Gastrocnemius medialis (tissue), 4 donors: ENCODE measurements at regions not wholly inside any gene's neighbourhood (a gene's known extent, or its start where the extent isn't known, plus 50 kb on each side); places are given as distances from the start of the nearest gene placed in this dataset.

Experiments used
- ATAC-seq, 2 donors: fragments of 150-250 bp; one replicate each; pipeline ENCODE4 v1.9.1; 2016
- DNase-seq, 2 donors: peaks; one replicate each; pipeline ENCODE4 v3.0.0-alpha.2; 2019
- H3K27ac ChIP-seq, 4 donors: fragments of 200-600 bp; sonication (generic); 1 replicate in 1 of 4; 2 replicates in 3 of 4; pipeline ENCODE4 v1.5.1; 2016 to 2018; ENCODE audit warnings: mild to moderate bottlenecking in 2 of 4, moderate library complexity in 1 of 4
- H3K27me3 ChIP-seq, 3 donors: fragments of 200-600 bp; sonication (generic) in 2 of 3; 1 replicate in 1 of 3; 2 replicates in 2 of 3; pipeline versions ENCODE4 v1.5.1 to v1.6.0; 2016 to 2019; ENCODE audit warnings: mild to moderate bottlenecking in 1 of 3, moderate library complexity in 1 of 3
- H3K36me3 ChIP-seq, 2 donors: fragments of 200-600 bp; sonication (generic) in 1 of 2; one replicate each; pipeline ENCODE4 v1.5.1; 2017 to 2018
- H3K4me1 ChIP-seq, 2 donors: fragments of 200-600 bp; sonication (generic) in 1 of 2; one replicate each; pipeline ENCODE4 v1.5.1; 2016 to 2017; ENCODE audit warnings: mild to moderate bottlenecking in 2 of 2
- H3K4me3 ChIP-seq, 4 donors: fragments of 200-600 bp; sonication (generic) in 3 of 4; 1 replicate in 1 of 4; 2 replicates in 3 of 4; pipeline ENCODE4 v1.5.1; 2016 to 2019; ENCODE audit warnings: mild to moderate bottlenecking in 2 of 4
- H3K9me3 ChIP-seq, 3 donors: fragments of 200-600 bp; sonication (generic) in 2 of 3; 1 replicate in 1 of 3; 2 replicates in 2 of 3; pipeline ENCODE4 v1.5.1; 2016 to 2019
- POLR2A ChIP-seq, 2 donors: fragments of 450-650 bp; IDR thresholded peaks; one replicate each; pipeline ENCODE4 v1.6.1; 2017; ENCODE audit warnings: antibody characterized with exemption in 2 of 2, mild to moderate bottlenecking in 2 of 2, moderate library complexity in 2 of 2
- in situ Hi-C, 4 donors: fragments of 200-750 bp; cut with MboI; loops; one replicate each; pipeline versions ENCODE4 v1.15.0 to v1.8.0; 2017; ENCODE audit warnings: low sequenced_read_pairs in 4 of 4
- intact Hi-C: fragments of 100-400 bp; cut with DNase I; formaldehyde crosslinking; loops from one replicate; pipeline ENCODE4 v1.15.1; 2023; ENCODE audit warnings: low total_unique reads
- TF ChIP-seq, protein P1 (sequence below), 5 experiments: fragments of 450-650 bp in 3 of 5; fragments of 200-600 bp in 2 of 5; sonication (generic) in 2 of 5; IDR thresholded peaks in 4 of 5; conservative IDR thresholded peaks in 1 of 5; 1 replicate in 4 of 5; 2 replicates in 1 of 5; pipeline ENCODE4 v1.5.1; 2016 to 2019; ENCODE audit warnings: antibody characterized with exemption in 5 of 5, mild to moderate bottlenecking in 3 of 5, moderate library complexity in 3 of 5

DNA sequence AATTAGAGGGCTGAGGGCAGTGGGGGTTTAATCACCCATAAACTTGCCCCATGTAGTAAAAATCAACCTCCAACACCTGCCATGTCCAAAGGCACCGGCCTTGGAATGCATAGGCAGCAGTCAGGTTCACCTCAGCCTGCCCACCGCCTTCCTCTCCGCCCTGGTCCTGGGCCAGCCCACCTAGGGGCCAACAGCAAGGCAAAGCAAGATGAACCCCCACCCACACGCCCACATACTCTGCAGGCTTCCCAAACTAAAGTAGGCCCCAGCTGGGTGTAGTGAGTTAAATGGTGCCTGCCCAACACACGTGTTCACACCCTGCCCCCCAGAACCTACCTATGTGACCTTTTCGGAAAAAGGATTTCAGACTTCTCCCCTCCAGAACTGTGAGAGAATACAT, 92.9 kb upstream of the RAI14 start:
- Histone ChIP-seq H3K36me3 (no peaks in the 10 kb centered on the region), H3K9me3 (no peaks in the 10 kb centered on the region), H3K4me3 (no peak overlapping the region), H3K4me1 (no peaks in the 10 kb centered on the region), H3K27ac (no peak overlapping the region), H3K27me3 (no peaks in the 10 kb centered on the region)
- intact Hi-C loops, result no loop called here
- ATAC-seq (no peak), DNase-seq (no peak)
- TF ChIP-seq, protein P1, sequence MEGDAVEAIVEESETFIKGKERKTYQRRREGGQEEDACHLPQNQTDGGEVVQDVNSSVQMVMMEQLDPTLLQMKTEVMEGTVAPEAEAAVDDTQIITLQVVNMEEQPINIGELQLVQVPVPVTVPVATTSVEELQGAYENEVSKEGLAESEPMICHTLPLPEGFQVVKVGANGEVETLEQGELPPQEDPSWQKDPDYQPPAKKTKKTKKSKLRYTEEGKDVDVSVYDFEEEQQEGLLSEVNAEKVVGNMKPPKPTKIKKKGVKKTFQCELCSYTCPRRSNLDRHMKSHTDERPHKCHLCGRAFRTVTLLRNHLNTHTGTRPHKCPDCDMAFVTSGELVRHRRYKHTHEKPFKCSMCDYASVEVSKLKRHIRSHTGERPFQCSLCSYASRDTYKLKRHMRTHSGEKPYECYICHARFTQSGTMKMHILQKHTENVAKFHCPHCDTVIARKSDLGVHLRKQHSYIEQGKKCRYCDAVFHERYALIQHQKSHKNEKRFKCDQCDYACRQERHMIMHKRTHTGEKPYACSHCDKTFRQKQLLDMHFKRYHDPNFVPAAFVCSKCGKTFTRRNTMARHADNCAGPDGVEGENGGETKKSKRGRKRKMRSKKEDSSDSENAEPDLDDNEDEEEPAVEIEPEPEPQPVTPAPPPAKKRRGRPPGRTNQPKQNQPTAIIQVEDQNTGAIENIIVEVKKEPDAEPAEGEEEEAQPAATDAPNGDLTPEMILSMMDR (IDR thresholded peaks at IDR 0.05 in 4 of 5, conservative IDR thresholded peaks at IDR 0.05 in 1 of 5), result no peak
- TF ChIP-seq POLR2A (IDR thresholded peaks at IDR 0.05), result no peak
- in situ Hi-C loops, result no loop called here

DNA sequence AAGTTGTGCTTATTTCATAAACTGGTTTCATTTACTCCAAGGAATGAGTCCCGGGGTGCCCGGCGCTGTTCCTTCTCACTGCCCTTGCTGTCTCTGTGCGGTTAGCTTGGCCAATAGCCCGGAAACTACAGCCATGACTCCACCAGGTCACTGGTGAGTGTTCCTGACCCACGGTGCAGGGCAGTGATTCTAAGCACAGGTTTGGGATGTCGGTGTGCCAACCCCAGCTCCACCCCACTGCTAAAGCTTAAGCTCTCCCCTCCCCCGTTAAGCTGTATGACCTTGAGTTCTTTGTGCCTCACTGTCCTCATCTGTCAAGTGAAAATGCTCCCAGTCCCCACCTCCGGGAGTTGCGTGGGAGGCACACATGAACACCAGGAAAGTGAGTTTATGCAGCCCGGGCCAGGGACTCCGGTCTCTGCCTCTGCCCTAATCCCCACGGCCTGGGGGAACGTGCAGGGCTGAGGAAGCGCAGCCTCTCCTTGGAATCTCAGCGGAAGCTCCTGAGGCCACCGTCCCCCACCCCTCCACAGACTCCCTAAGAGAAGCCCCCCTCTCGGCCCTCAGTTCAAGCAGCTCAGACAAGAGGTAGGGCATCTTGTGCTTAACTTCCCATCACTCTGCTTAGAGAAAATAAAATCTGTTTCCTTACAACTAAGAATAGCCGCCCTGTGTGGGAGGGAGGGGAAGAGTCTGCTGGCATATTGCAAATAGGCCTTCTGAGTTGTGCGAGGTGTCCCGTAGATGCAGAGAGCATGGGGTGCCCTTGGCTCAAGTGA, 92.0 kb upstream of the RAI14 start:
- TF ChIP-seq, protein P1 (IDR thresholded peaks at IDR 0.05 in 4 of 5, conservative IDR thresholded peaks at IDR 0.05 in 1 of 5), result no peak
- no peak for TF ChIP-seq POLR2A (IDR thresholded peaks at IDR 0.05)
- in situ Hi-C loops (no loop called here), intact Hi-C loops (no loop called here)
- H3K9me3 ChIP-seq, result no peaks in the 10 kb centered on the region
- no peak overlapping the region for H3K4me3 ChIP-seq
- H3K27me3 ChIP-seq, result no peaks in the 10 kb centered on the region
- H3K4me1 ChIP-seq, result no peaks in the 10 kb centered on the region
- ATAC-seq, result no peak
- no peak for DNase-seq
- no peaks in the 10 kb centered on the region for H3K36me3 ChIP-seq
- H3K27ac ChIP-seq, result no peak overlapping the region

DNA sequence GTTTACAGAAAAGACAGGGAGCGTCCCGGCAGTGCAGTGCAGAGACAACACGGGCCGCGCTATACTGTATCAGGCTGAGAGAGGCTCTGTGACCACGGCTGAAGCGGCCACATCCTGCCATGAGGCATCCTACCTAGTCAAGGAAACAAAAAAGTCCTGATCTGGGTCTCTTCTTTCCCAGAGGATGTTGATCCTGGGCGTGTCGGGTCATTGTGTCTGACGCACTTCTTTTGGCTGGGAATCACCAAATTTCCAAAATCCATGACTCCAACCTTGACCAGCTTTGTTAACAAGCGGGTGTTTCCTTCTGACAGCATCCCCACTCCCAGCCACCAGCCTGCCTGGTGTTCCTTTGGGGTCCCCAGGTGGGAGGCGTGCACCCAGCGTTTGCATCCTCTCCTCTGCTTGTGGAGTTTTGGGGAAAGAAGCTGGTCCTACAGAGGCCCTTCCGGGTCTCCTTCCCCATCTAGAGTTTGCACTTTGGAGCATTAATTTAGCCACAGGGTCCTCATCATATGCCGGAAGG, 91.4 kb upstream of the RAI14 start:
- Histone ChIP-seq H3K9me3 (no peaks in the 10 kb centered on the region), H3K4me1 (no peaks in the 10 kb centered on the region), H3K4me3 (no peak overlapping the region), H3K27me3 (no peaks in the 10 kb centered on the region), H3K36me3 (no peaks in the 10 kb centered on the region), H3K27ac (no peak overlapping the region)
- in situ Hi-C loops (no loop called here), intact Hi-C loops (no loop called here)
- ATAC-seq, result no peak
- TF ChIP-seq POLR2A (IDR thresholded peaks at IDR 0.05), result no peak
- TF ChIP-seq, protein P1 (IDR thresholded peaks at IDR 0.05 in 4 of 5, conservative IDR thresholded peaks at IDR 0.05 in 1 of 5), result no peak
- no peak for DNase-seq

DNA sequence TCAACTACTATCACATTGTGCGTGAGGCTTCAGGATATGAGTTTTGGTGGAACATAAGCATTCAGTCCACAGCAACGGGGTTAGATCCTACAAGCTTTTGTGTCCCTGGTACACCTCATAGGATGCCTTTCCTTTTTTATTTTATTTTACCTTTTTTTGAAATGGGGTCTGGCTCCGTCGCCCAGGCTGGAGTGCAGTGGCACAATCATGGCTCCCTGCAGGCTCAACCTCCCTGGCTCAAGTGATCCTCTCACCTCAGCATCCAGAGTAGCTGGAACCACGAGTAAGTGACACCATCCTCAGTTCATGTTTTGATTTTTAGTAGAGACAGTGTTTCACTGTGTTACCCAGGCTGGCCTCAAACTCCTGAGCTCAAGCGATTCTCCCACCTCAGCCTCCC, 86.0 kb upstream of the RAI14 start:
- intact Hi-C loops, result no loop called here
- ATAC-seq, result no peak
- Histone ChIP-seq H3K9me3 (no peaks in the 10 kb centered on the region), H3K27me3 (no peaks in the 10 kb centered on the region), H3K4me1 (no peaks in the 10 kb centered on the region), H3K36me3 (no peaks in the 10 kb centered on the region), H3K4me3 (no peak overlapping the region), H3K27ac (no peak overlapping the region)
- in situ Hi-C loops, result no loop called here
- DNase-seq, result no peak
- TF ChIP-seq, protein P1 (IDR thresholded peaks at IDR 0.05 in 4 of 5, conservative IDR thresholded peaks at IDR 0.05 in 1 of 5), result no peak
